ENCODE measurements at regions not wholly inside any gene's neighbourhood (a gene's known extent, or its start where the extent isn't known, plus 50 kb on each side); places are given as distances from the start of the nearest gene placed in this dataset.

- no peak for DNase-seq
Observed at GRCh38 chr1:193555662-193556441, 369.4 kb upstream of the B3GALT2 start.

- DNase-seq: no peak
Observed at GRCh38 chr1:193553564-193553963, 367.2 kb upstream of the B3GALT2 start.

- no peak for DNase-seq
Observed at GRCh38 chr1:193552274-193552673, 365.9 kb upstream of the B3GALT2 start.

- DNase-seq: no peak
Observed at GRCh38 chr1:193549081-193549480, 362.7 kb upstream of the B3GALT2 start.

GRCh38 chr1:193545171-193545570 lies 358.8 kb upstream of the B3GALT2 start:
- DNase-seq: no peak

- no peak for DNase-seq
Observed at GRCh38 chr1:193543259-193543658, 356.8 kb upstream of the B3GALT2 start.

- no peak for DNase-seq
Observed at GRCh38 chr1:193542690-193543089, 356.3 kb upstream of the B3GALT2 start.

GRCh38 chr1:193540511-193540910 lies 354.1 kb upstream of the B3GALT2 start:
- no peak for DNase-seq

- DNase-seq: no peak
Observed at GRCh38 chr1:193539731-193540459, 353.5 kb upstream of the B3GALT2 start.

- DNase-seq: peak; percentile 25
Observed at GRCh38 chr1:193538680-193539079, 352.3 kb upstream of the B3GALT2 start.

GRCh38 chr1:193538003-193538354 lies 351.6 kb upstream of the B3GALT2 start:
- DNase-seq: no peak

GRCh38 chr1:193537266-193538002 lies 351.0 kb upstream of the B3GALT2 start:
- peak; percentile 53 for DNase-seq

- DNase-seq: no peak
Observed at GRCh38 chr1:193533853-193534252, 347.4 kb upstream of the B3GALT2 start.

GRCh38 chr1:193525917-193526710 lies 339.7 kb upstream of the B3GALT2 start:
- DNase-seq: no peak

GRCh38 chr1:193525411-193525810 lies 339.0 kb upstream of the B3GALT2 start:
- DNase-seq: no peak

- no peak for DNase-seq
Observed at GRCh38 chr1:193524616-193525015, 338.2 kb upstream of the B3GALT2 start.

GRCh38 chr1:193524021-193524420 lies 337.6 kb upstream of the B3GALT2 start:
- no peak for DNase-seq

- no peak for DNase-seq
Observed at GRCh38 chr1:193520472-193520871, 334.1 kb upstream of the B3GALT2 start.

- no peak for DNase-seq
Observed at GRCh38 chr1:193519922-193520321, 333.5 kb upstream of the B3GALT2 start.

- DNase-seq: no peak
Observed at GRCh38 chr1:193516755-193517388, 330.5 kb upstream of the B3GALT2 start.

GRCh38 chr1:193514397-193514796 lies 328.0 kb upstream of the B3GALT2 start:
- DNase-seq: no peak

- no peak for DNase-seq
Observed at GRCh38 chr1:193513032-193513431, 326.6 kb upstream of the B3GALT2 start.

All from stimulated activated CD4-positive, alpha-beta T cell treated with anti-CD3 and anti-CD28 coated beads, Interleukin-12 subunit alpha, Interleukin-12 subunit beta, amount 100 ng/mL, for 4 hours (primary cell).